Fibroblast of skin of right quadriceps (primary cell): ENCODE measurements at regions not wholly inside any gene's neighbourhood (a gene's known extent, or its start where the extent isn't known, plus 50 kb on each side); places are given as distances from the start of the nearest gene placed in this dataset.
A peak's percentile ranks its signal among the peaks of the same experiment; 100 is the strongest.

ENCODE experiments used
- DNase-seq: peaks from one replicate; pipeline ENCODE4 v3.0.0-alpha.2; 2013

DNA sequence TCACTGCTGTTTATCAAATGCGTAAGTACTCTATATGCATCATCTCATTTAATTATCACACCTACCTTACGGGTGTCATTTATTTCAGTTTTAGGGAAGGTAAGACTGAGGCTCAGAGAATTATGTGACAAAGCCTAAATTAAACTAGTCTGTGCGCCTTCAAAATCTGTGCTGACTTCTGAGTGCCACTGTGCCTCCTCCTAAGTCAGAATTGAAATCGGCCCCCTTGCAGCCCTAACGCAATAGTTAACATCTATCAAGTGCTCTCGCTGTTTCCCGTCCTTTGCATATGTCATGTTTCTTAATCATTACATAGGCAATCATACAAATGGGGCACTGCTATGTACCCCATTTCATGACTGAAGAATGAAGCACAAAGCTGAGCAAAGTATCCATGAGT lies 79.0 kb upstream of the PDE10A start:
- DNase-seq = no peak

DNA sequence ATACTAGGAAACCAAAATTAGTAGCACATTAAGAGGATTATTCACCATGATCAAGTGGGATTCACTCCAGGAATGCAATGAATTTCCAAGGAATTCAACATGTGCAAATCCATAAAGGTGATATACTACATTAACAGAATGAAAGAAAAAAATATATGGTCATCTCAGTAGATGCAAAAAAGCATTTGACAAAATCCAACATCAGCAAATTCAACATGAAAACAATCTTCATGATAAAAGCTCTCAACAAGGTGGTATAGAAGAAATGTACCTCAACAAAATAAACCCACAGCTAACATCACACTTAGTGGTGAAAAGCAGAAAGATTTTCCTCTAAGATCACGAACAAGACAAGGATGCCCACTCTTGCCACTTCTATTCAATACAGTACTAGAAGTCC lies 74.4 kb upstream of the PDE10A start:
- no peak for DNase-seq

DNA sequence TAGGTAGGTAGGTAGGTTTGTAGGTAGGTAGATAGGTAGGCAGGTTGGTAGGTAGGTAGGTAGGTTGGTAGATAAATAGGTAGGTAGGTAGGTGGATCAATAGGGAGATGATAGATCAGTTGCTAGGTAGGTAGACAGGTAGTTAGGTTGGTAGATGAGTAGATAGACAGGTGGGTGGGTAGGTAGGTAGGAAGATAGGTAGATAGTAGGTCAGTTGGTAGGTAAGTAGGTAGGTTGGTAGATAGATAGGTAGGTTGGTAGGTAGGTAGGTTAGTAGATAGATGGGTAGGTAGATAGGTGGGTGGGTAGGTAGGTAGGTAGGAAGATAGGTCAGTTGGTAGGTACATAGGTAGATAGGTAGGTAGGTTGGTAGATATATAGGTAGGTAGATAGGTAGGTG lies 72.0 kb upstream of the PDE10A start:
- DNase-seq = no peak

DNA sequence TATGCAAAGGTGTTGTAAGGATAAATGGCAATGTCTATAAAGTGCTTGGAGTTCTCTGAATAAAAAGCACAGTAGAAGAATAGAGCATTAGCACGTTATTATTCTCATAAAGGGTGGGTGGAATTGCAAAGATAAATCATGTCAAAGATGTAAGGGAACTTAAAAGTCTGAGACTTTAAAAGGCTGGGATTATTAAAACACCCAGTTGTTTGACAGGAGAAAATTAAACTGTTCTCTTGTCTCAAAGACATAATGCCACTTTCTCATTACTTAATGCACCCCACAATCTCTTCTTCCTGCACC lies 70.4 kb upstream of the PDE10A start:
- DNase-seq = no peak

DNA sequence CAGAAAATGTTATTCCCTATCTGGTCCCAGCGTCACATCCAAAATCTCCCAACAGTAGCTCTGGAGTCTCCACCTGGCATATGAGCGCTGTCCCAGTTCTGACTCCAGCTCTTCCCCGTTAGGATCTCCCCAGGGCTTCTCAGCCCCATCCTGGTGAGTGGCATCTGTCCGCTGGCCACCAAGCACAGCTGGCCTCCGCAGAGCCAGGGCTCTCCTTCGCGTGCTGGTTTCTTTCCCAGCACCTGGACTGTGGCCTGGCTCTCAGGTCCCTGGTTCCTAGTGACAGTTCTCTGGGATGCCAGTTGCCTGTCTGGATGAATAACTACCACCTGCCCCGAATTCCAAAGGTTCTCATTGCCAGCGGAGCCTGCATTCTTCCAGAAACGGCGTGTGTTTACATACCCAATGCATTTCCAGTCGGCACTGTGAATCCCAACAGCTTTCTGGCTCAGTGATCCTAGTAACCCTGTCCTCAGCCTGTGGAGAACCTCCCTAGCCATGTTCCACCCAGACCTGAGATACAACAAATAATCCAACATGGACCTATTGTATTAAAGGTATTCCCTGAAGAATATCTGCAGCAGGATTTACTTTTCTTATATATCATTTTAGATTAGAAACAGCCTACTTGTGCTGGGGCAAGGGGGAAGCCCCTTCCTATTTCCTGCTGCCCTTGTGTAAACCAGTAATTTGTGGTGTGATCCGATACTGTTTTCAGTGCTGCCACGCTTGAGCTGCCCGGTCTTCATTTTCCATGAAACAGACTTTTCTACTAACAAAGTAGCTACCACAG lies 69.9 kb upstream of the PDE10A start:
- no peak for DNase-seq

DNA sequence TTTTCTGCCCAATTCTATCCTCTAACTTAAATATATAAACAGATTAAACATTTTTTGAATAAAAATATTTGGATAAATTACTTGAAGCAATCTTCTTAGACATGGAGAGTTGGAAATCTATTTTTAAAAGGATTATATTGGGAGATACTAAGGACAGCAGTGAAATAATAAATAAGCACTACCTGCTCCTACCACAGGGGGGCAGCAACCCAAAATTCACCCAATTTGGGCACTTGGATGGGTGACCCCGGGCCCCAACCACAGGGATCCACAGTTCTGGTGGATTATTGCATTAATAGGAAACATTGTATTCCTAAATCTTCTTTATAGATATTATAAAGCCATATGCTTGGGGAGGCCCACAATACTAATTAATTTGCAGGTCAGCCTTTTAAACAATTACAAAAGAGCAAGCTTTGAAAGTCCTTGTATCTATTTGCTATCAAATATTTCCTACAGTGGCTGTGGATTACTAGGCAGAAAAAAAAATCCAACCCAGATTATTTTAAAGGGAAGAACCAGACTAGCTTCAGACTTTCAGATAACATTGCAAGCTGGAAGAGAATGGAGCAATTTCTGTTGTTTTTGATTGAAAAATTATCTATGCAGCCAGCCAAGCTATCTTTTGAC lies 66.4 kb upstream of the PDE10A start:
- peak; percentile 8 for DNase-seq

DNA sequence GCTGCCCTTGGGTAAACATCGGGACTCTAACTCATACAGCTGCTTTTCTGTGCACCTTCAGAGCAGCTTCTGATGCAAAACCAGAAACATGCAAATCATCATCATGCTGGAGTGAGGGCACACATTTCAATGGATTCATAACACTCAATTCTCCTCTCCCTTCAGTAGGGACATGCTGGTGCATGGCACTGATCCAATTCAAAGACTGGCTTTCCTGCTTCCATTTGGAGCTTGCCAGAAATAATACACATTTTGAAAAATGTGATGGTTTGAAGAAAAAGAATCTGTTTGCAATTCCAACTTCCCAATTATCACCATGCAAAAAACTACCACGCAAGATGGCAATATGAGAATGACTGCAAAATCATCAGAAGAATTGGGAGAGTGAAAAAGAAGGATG lies 65.2 kb upstream of the PDE10A start:
- DNase-seq = no peak

GRCh38 chr6:165726965-165727381 lies 63.9 kb upstream of the PDE10A start:
- DNase-seq = no peak

GRCh38 chr6:165726290-165726875 lies 63.3 kb upstream of the PDE10A start:
- no peak for DNase-seq

GRCh38 chr6:165725201-165725600 lies 62.2 kb upstream of the PDE10A start:
- DNase-seq = no peak

GRCh38 chr6:165723326-165723725 lies 60.3 kb upstream of the PDE10A start:
- DNase-seq = no peak

- no peak for DNase-seq
Observed at GRCh38 chr6:165722022-165722421, 59.0 kb upstream of the PDE10A start.

DNA sequence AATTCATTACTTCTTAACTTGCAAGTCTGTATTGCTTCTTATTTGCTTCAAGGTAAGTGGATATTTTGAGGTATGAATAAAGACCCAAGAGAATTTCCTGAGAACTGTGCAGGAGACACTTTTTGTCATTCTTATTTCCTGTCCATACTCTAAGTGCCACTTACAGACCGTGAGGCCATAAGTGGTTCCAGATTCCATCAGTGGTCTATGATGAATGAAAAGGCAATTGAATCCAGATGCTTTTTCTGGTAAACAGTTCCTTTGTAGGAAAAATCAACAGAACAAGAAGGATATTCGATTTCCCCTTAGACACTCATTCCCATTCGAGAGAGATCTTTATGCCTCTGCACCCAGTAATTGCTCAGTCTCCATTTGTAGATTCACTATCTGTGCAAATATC lies 58.3 kb upstream of the PDE10A start:
- DNase-seq = peak; percentile 43

GRCh38 chr6:165718491-165718891 lies 55.5 kb upstream of the PDE10A start:
- DNase-seq = peak; percentile 11

GRCh38 chr6:165717732-165718465 lies 54.9 kb upstream of the PDE10A start:
- peak; percentile 28 for DNase-seq

- no peak for DNase-seq
Observed at GRCh38 chr6:165716886-165717285, 53.8 kb upstream of the PDE10A start.

GRCh38 chr6:165715428-165715827 lies 52.4 kb upstream of the PDE10A start:
- DNase-seq = no peak

GRCh38 chr6:165714907-165715306 lies 51.9 kb upstream of the PDE10A start:
- no peak for DNase-seq

DNA sequence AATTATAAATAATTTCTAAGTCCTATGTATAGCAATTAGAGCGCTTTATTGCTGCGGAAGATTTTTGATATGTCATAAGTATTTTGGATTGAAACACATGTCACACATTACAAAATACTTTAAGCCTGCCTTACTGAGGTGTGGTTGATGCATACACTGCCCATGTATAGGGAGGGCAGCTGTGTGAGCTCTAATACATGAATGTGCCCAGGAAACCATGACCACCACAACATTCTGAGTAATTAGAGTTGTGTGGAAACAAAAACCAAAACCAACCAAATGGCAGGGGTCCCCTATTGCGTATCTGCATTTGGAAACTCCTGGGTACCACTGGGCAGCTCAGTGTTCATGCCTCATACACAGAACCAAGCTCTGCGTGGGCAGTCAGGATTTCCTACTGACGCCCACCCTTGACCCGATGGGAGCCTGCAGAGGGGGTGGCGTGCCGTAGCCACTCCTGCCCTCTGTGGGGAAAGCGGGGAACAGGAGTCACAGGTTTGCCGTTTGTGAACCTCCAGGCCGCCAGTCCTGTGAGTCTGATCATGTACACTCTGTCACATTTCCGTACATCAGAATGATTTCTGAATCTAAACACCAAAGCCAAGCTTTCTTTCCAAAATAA lies 50.9 kb upstream of the PDE10A start:
- no peak for DNase-seq
